ENCODE measurements at regions not wholly inside any gene's neighbourhood (a gene's known extent, or its start where the extent isn't known, plus 50 kb on each side); places are given as distances from the start of the nearest gene placed in this dataset.

- Histone ChIP-seq H3K4me1 (ENCODE audit: insufficient read depth, low read length, severe bottlenecking) (no peaks in the 10 kb centered on the region), H3K9me3 (ENCODE audit: low read length) (no peaks in the 10 kb centered on the region), H3K27ac (ENCODE audit: low read depth, low read length, poor library complexity, severe bottlenecking) (no peak overlapping the region), H3K9me2 (ENCODE audit: low read depth, low read length) (no peaks in the 10 kb centered on the region), H3F3A (ENCODE audit: insufficient read depth, low read length) (no peaks in the 10 kb centered on the region), H3K4me3 (ENCODE audit: low read depth, low read length, poor library complexity, severe bottlenecking) (no peak overlapping the region), H4K20me1 (ENCODE audit: insufficient read depth, low read length) (no peaks in the 10 kb centered on the region), H3K79me2 (ENCODE audit: insufficient read depth, low read length) (no peaks in the 10 kb centered on the region), H3K9ac (ENCODE audit: low read length) (no peak overlapping the region), H3K27me3 (ENCODE audit: insufficient read depth, low read length) (no peaks in the 10 kb centered on the region), H3K36me3 (ENCODE audit: insufficient read depth, low read length) (no peaks in the 10 kb centered on the region), H2AFZ (ENCODE audit: low read length) (no peak overlapping the region), H3K4me2 (ENCODE audit: low read length) (no peak overlapping the region)
- no peak for TF ChIP-seq EZH2 (IDR thresholded peaks at IDR 0.05; ENCODE audit: borderline replicate concordance, low read length)
- no peak for TF ChIP-seq CTCF (IDR thresholded peaks at IDR 0.05; ENCODE audit: low read length)
These were observed 776.1 kb upstream of the MBL2 start for GRCh38 chr10:53548664-53549063.

- Histone ChIP-seq H3K27me3 (ENCODE audit: insufficient read depth, low read length) (no peaks in the 10 kb centered on the region), H3K79me2 (ENCODE audit: insufficient read depth, low read length) (no peaks in the 10 kb centered on the region), H2AFZ (ENCODE audit: low read length) (no peak overlapping the region), H3K4me2 (ENCODE audit: low read length) (no peak overlapping the region), H3K9me2 (ENCODE audit: low read depth, low read length) (no peaks in the 10 kb centered on the region), H3F3A (ENCODE audit: insufficient read depth, low read length) (no peaks in the 10 kb centered on the region), H4K20me1 (ENCODE audit: insufficient read depth, low read length) (no peaks in the 10 kb centered on the region), H3K4me1 (ENCODE audit: insufficient read depth, low read length, severe bottlenecking) (no peaks in the 10 kb centered on the region), H3K4me3 (ENCODE audit: low read depth, low read length, poor library complexity, severe bottlenecking) (no peak overlapping the region), H3K36me3 (ENCODE audit: insufficient read depth, low read length) (no peaks in the 10 kb centered on the region), H3K9ac (ENCODE audit: low read length) (no peak overlapping the region), H3K27ac (ENCODE audit: low read depth, low read length, poor library complexity, severe bottlenecking) (no peak overlapping the region), H3K9me3 (ENCODE audit: low read length) (no peaks in the 10 kb centered on the region)
- TF ChIP-seq CTCF (IDR thresholded peaks at IDR 0.05; ENCODE audit: low read length) (no peak), EZH2 (IDR thresholded peaks at IDR 0.05; ENCODE audit: borderline replicate concordance, low read length) (no peak)
These were observed 774.8 kb upstream of the MBL2 start for GRCh38 chr10:53547364-53547763.

GRCh38 chr10:53543410-53543809 is 770.8 kb upstream of the MBL2 start:
- Histone ChIP-seq H3K79me2 (ENCODE audit: insufficient read depth, low read length) (no peaks in the 10 kb centered on the region), H3K4me2 (ENCODE audit: low read length) (no peak overlapping the region), H3K36me3 (ENCODE audit: insufficient read depth, low read length) (no peaks in the 10 kb centered on the region), H3K27me3 (ENCODE audit: insufficient read depth, low read length) (no peaks in the 10 kb centered on the region), H3K9me3 (ENCODE audit: low read length) (no peaks in the 10 kb centered on the region), H3K4me3 (ENCODE audit: low read depth, low read length, poor library complexity, severe bottlenecking) (no peak overlapping the region), H3K9ac (ENCODE audit: low read length) (no peak overlapping the region), H3K9me2 (ENCODE audit: low read depth, low read length) (no peaks in the 10 kb centered on the region), H3F3A (ENCODE audit: insufficient read depth, low read length) (no peaks in the 10 kb centered on the region), H4K20me1 (ENCODE audit: insufficient read depth, low read length) (no peaks in the 10 kb centered on the region), H3K27ac (ENCODE audit: low read depth, low read length, poor library complexity, severe bottlenecking) (no peak overlapping the region), H2AFZ (ENCODE audit: low read length) (no peak overlapping the region), H3K4me1 (ENCODE audit: insufficient read depth, low read length, severe bottlenecking) (no peaks in the 10 kb centered on the region)
- TF ChIP-seq EZH2 (IDR thresholded peaks at IDR 0.05; ENCODE audit: borderline replicate concordance, low read length), result no peak
- no peak for TF ChIP-seq CTCF (IDR thresholded peaks at IDR 0.05; ENCODE audit: low read length)

All from OCI-LY1 (cell line).